GM23248 (cell line): ENCODE measurements at regions not wholly inside any gene's neighbourhood (a gene's known extent, or its start where the extent isn't known, plus 50 kb on each side); places are given as distances from the start of the nearest gene placed in this dataset.
"Not testable (repeated sequence)": the region's sequence is repeated elsewhere in the genome, so short reads cannot be mapped to it uniquely, and the experiment has no call there.

Source experiments
- DNase-seq: peaks from one replicate; pipeline ENCODE4 v3.0.0-alpha.2; 2015
- H2AFZ ChIP-seq: fragments of 200-600 bp; sonication (generic); 2 replicates; pipeline ENCODE4 v1.6.1; 2016; ENCODE audit warnings: antibody characterized with exemption
- H3F3A ChIP-seq: fragments of 200-600 bp; sonication (generic); 2 replicates; pipeline ENCODE4 v1.6.1; 2016; ENCODE audit warnings: mild to moderate bottlenecking, antibody characterized with exemption, mixed run types; ENCODE audit not compliant: insufficient read depth
- H3K27ac ChIP-seq: fragments of 200-600 bp; sonication (generic); 2 replicates; pipeline ENCODE4 v1.5.1; 2016; ENCODE audit warnings: mild to moderate bottlenecking
- H3K27me3 ChIP-seq: fragments of 200-600 bp; sonication (generic); replicated peaks from 2 replicates; pipeline ENCODE4 v1.6.1; 2016; ENCODE audit warnings: mild to moderate bottlenecking; ENCODE audit not compliant: insufficient read depth
- H3K36me3 ChIP-seq: fragments of 200-600 bp; sonication (generic); 2 replicates; pipeline ENCODE4 v1.6.1; 2016; ENCODE audit warnings: low read depth, mild to moderate bottlenecking
- H3K4me1 ChIP-seq: fragments of 200-600 bp; sonication (generic); 2 replicates; pipeline ENCODE4 v1.6.1; 2016; ENCODE audit warnings: mild to moderate bottlenecking; ENCODE audit not compliant: insufficient read depth
- H3K4me2 ChIP-seq: fragments of 200-600 bp; sonication (generic); one replicate; pipeline ENCODE4 v1.6.1; 2016; ENCODE audit warnings: mild to moderate bottlenecking; ENCODE audit not compliant: unreplicated experiment
- H3K4me3 ChIP-seq: fragments of 200-600 bp; sonication (generic); 2 replicates; pipeline ENCODE4 v1.5.1; 2016; ENCODE audit warnings: mild to moderate bottlenecking
- H3K79me2 ChIP-seq: fragments of 200-600 bp; sonication (generic); 2 replicates; pipeline ENCODE4 v1.6.1; 2016; ENCODE audit warnings: mild to moderate bottlenecking; ENCODE audit not compliant: insufficient read depth
- H3K9ac ChIP-seq: fragments of 200-600 bp; sonication (generic); 2 replicates; pipeline ENCODE4 v1.6.1; 2016; ENCODE audit warnings: mild to moderate bottlenecking
- H3K9me2 ChIP-seq: fragments of 200-600 bp; sonication (generic); 2 replicates; pipeline ENCODE4 v1.6.1; 2016; ENCODE audit warnings: mixed run types, mild to moderate bottlenecking, moderate library complexity; ENCODE audit not compliant: insufficient read depth
- H3K9me3 ChIP-seq: fragments of 200-600 bp; sonication (generic); one replicate; pipeline ENCODE4 v1.6.1; 2017; ENCODE audit warnings: low read depth
- H4K20me1 ChIP-seq: fragments of 200-600 bp; sonication (generic); 2 replicates; pipeline ENCODE4 v1.6.0; 2016; ENCODE audit not compliant: insufficient read depth
- EZH2 ChIP-seq: fragments of 200-600 bp; sonication (generic); IDR thresholded peaks from 2 replicates; pipeline ENCODE4 v1.6.1; 2018; ENCODE audit warnings: antibody characterized with exemption, mild to moderate bottlenecking; ENCODE audit not compliant: insufficient read depth, poor library complexity, severe bottlenecking
- EZH2phosphoT487 ChIP-seq: fragments of 200-600 bp; sonication (generic); IDR thresholded peaks from 2 replicates; pipeline ENCODE4 v1.6.1; 2018; ENCODE audit warnings: antibody characterized with exemption, moderate library complexity, mild to moderate bottlenecking, low read depth; ENCODE audit not compliant: insufficient read depth
- WGBS, 2 experiments: methylation state at CpG; one replicate each; pipeline ENCODE4 v1.1.6; 2015 to 2017; ENCODE audit warnings: low lambda C conversion rate in 2 of 2, low coverage in 1 of 2; ENCODE audit errors: missing lambda C conversion rate in 2 of 2; 5-methylcytosine and 5-hydroxymethylcytosine counted together
- in situ Hi-C: fragments of 300-500 bp; cut with MboI; formaldehyde crosslinking; loops from 2 replicates; pipeline ENCODE4 v1.15.0; 2020

- Histone ChIP-seq H3K79me2 (no peaks in the 10 kb centered on the region), H3K4me3 (no peak overlapping the region), H3K36me3 (no peaks in the 10 kb centered on the region), H3K9me3 (no peaks in the 10 kb centered on the region), H3K27ac (no peak overlapping the region), H3K27me3 (no peaks in the 10 kb centered on the region), H3K4me1 (no peaks in the 10 kb centered on the region), H3F3A (no peaks in the 10 kb centered on the region), H2AFZ (no peak overlapping the region), H4K20me1 (no peaks in the 10 kb centered on the region), H3K4me2 (no peak overlapping the region), H3K9me2 (no peaks in the 10 kb centered on the region), H3K9ac (no peak overlapping the region)
- DNase-seq, result no peak
- in situ Hi-C loops, result no loop called here
- 58 to 62% methylated on average over 15 of the region's 15 CpGs for WGBS, 2 experiments
- TF ChIP-seq EZH2phosphoT487, result no peak
- no peak for TF ChIP-seq EZH2
Measured at GRCh38 chr6:167708501-167709094, 118.1 kb upstream of the AFDN start.

- Histone ChIP-seq H3K36me3 (no peaks in the 10 kb centered on the region), H3F3A (no peaks in the 10 kb centered on the region), H3K4me1 (no peaks in the 10 kb centered on the region), H3K27me3 (no peaks in the 10 kb centered on the region), H3K9me3 (no peaks in the 10 kb centered on the region), H3K9ac (no peak overlapping the region), H3K27ac (no peak overlapping the region), H3K79me2 (no peaks in the 10 kb centered on the region), H4K20me1 (no peaks in the 10 kb centered on the region), H3K4me2 (no peak overlapping the region), H3K4me3 (no peak overlapping the region), H2AFZ (no peak overlapping the region), H3K9me2 (no peaks in the 10 kb centered on the region)
- TF ChIP-seq EZH2, result no peak
- no peak for TF ChIP-seq EZH2phosphoT487
- no peak for DNase-seq
- WGBS, 2 experiments, result 43 to 54% methylated on average over 7 of the region's 7 CpGs
- in situ Hi-C loops, result no loop called here
Measured at GRCh38 chr6:167709196-167709595, 117.5 kb upstream of the AFDN start.

- DNase-seq, H3K36me3 ChIP-seq, H3K27ac ChIP-seq, H3F3A ChIP-seq, H3K27me3 ChIP-seq, H3K9me3 ChIP-seq, H3K9me2 ChIP-seq, H3K4me1 ChIP-seq, H4K20me1 ChIP-seq, H2AFZ ChIP-seq, H3K79me2 ChIP-seq, H3K9ac ChIP-seq, in situ Hi-C loops, H3K4me2 ChIP-seq, H3K4me3 ChIP-seq: not testable (repeated sequence)
- 56 to 66% methylated on average over 10 to 11 of the region's 11 CpGs for WGBS, 2 experiments
Measured at GRCh38 chr6:167709776-167710336, 116.9 kb upstream of the AFDN start.

GRCh38 chr6:167710363-167710920 lies 116.3 kb upstream of the AFDN start:
- no peaks in the 10 kb centered on the region for H3F3A ChIP-seq
- DNase-seq, result no peak
- H3K9me2 ChIP-seq, result no peaks in the 10 kb centered on the region
- no peak overlapping the region for H3K27ac ChIP-seq
- no peaks in the 10 kb centered on the region for H3K27me3 ChIP-seq
- H3K36me3 ChIP-seq, result no peaks in the 10 kb centered on the region
- TF ChIP-seq EZH2 (no peak), EZH2phosphoT487 (no peak)
- no peak overlapping the region for H2AFZ ChIP-seq
- no peaks in the 10 kb centered on the region for H3K9me3 ChIP-seq
- no peak overlapping the region for H3K9ac ChIP-seq
- H3K4me1 ChIP-seq, result no peaks in the 10 kb centered on the region
- H3K4me3 ChIP-seq, result no peak overlapping the region
- no peaks in the 10 kb centered on the region for H4K20me1 ChIP-seq
- in situ Hi-C loops, result no loop called here
- no peaks in the 10 kb centered on the region for H3K79me2 ChIP-seq
- no peak overlapping the region for H3K4me2 ChIP-seq
- 49 to 58% methylated on average over 13 of the region's 13 CpGs for WGBS, 2 experiments
